SJSA1 (cell line): ENCODE measurements at regions not wholly inside any gene's neighbourhood (a gene's known extent, or its start where the extent isn't known, plus 50 kb on each side); places are given as distances from the start of the nearest gene placed in this dataset.

Experiments used
- DNase-seq, 2 experiments: peaks; one replicate each; pipeline ENCODE4 v3.0.0-alpha.2; 2015 to 2020; ENCODE audit warnings: low spot score in 2 of 2, low read depth in 1 of 2
- H3K27ac ChIP-seq: fragments of 250-450 bp; sonication (Bioruptor Pico); 2 replicates; pipeline ENCODE4 v1.5.1; 2020; ENCODE audit warnings: mild to moderate bottlenecking, moderate library complexity
- H3K27me3 ChIP-seq: fragments of 250-450 bp; sonication (Bioruptor Pico); replicated peaks from 2 replicates; pipeline ENCODE4 v1.5.1; 2020; ENCODE audit warnings: mild to moderate bottlenecking, moderate library complexity
- H3K36me3 ChIP-seq: fragments of 250-450 bp; sonication (Bioruptor Pico); 2 replicates; pipeline ENCODE4 v1.5.1; 2020; ENCODE audit warnings: mild to moderate bottlenecking
- H3K4me1 ChIP-seq: fragments of 250-450 bp; sonication (Bioruptor Pico); replicated peaks from 2 replicates; pipeline ENCODE4 v1.6.1; 2021; ENCODE audit warnings: mild to moderate bottlenecking
- H3K4me3 ChIP-seq: fragments of 250-450 bp; sonication (Bioruptor Pico); 2 replicates; pipeline ENCODE4 v1.5.1; 2020; ENCODE audit warnings: mild to moderate bottlenecking
- H3K9me3 ChIP-seq: fragments of 250-450 bp; sonication (Bioruptor Pico); replicated peaks from 2 replicates; pipeline ENCODE4 v1.5.1; 2020; ENCODE audit warnings: mild to moderate bottlenecking

DNA sequence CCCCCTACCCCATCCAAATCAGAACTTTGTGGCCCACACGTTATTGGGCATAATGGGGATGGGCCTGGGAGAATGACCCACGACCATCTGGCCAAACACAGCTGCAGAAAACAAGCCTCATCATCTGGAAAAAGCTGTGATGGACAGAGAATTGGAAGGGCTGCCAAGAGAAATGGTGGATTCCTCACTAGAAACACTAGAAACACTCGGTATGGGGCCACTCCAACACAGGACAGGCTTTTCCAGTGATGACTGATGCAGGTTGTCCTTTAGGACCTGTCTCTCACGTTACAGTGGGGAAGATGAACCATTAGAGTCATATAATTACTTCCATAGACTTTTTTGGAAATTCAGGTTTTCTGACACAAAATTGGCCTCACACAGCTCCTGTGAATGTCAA lies 172.4 kb upstream of the TARS1 start:
- DNase-seq, result no peak
- Histone ChIP-seq H3K4me1 (peaks cover 14% of the 10 kb centered on the region), H3K27me3 (no peaks in the 10 kb centered on the region), H3K36me3 (no peaks in the 10 kb centered on the region), H3K9me3 (no peaks in the 10 kb centered on the region), H3K4me3 (no peak overlapping the region), H3K27ac (no peak overlapping the region)

DNA sequence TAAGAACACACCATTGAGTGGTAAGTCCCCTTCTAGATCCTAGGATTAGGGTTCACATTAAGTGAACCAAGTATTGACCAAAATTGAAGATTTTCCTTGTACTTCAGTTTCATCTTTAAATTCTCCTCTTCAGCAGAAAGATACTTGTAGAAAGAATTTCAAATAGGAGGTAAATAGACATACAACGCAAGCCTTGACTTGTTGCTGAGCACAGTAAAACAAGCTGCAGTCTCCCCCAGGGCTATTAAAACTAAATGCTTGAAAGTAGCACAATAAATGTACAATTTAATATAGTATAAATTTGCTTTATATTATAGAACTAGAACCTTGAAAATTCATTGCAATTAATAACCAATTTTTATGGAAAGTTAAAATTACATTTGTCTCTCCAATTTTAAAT lies 170.1 kb upstream of the TARS1 start:
- no peaks in the 10 kb centered on the region for H3K9me3 ChIP-seq
- H3K36me3 ChIP-seq, result no peaks in the 10 kb centered on the region
- H3K27ac ChIP-seq, result no peak overlapping the region
- peaks cover 22% of the 10 kb centered on the region for H3K4me1 ChIP-seq
- DNase-seq, result no peak
- no peak overlapping the region for H3K4me3 ChIP-seq
- no peaks in the 10 kb centered on the region for H3K27me3 ChIP-seq

DNA sequence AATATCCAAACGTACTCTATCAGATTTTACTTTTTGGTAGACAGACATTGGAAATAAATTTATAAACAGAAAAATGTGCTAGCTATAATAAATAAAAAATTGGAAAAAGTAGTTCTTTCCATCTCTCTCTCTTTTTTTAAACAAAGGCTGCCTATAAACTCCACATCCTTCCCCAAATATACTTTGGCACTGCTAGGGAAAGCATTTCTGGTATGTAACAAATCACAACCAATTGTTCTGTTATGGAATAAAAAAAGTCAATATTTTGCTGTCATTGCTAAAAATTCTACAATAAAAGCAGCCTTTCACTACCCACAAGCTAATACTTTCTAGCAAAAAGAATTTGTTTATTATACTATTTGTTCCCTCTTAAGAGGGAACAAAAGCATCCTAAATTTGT lies 169.2 kb upstream of the TARS1 start:
- Histone ChIP-seq H3K4me3 (no peak overlapping the region), H3K27ac (peak overlapping the region; percentile 53), H3K4me1 (peaks cover 32% of the 10 kb centered on the region), H3K9me3 (no peaks in the 10 kb centered on the region), H3K27me3 (no peaks in the 10 kb centered on the region), H3K36me3 (no peaks in the 10 kb centered on the region)
- peak in 1 of 2 experiments; percentile 22 for DNase-seq

GRCh38 chr5:33272288-33272687 lies 168.5 kb upstream of the TARS1 start:
- H3K27ac ChIP-seq, result peak overlapping the region; percentile 58
- no peaks in the 10 kb centered on the region for H3K27me3 ChIP-seq
- H3K4me1 ChIP-seq, result peaks cover 38% of the 10 kb centered on the region
- H3K9me3 ChIP-seq, result no peaks in the 10 kb centered on the region
- peak in 1 of 2 experiments; percentile 68 for DNase-seq
- H3K36me3 ChIP-seq, result no peaks in the 10 kb centered on the region
- no peak overlapping the region for H3K4me3 ChIP-seq

- H3K4me1 ChIP-seq, result peaks cover 39% of the 10 kb centered on the region
- no peak for DNase-seq
- no peaks in the 10 kb centered on the region for H3K9me3 ChIP-seq
- H3K27me3 ChIP-seq, result no peaks in the 10 kb centered on the region
- H3K4me3 ChIP-seq, result no peak overlapping the region
- no peak overlapping the region for H3K27ac ChIP-seq
- H3K36me3 ChIP-seq, result no peaks in the 10 kb centered on the region
These were observed 166.8 kb upstream of the TARS1 start for GRCh38 chr5:33273985-33274384.

- Histone ChIP-seq H3K4me1 (peaks cover 39% of the 10 kb centered on the region), H3K27me3 (no peaks in the 10 kb centered on the region), H3K36me3 (no peaks in the 10 kb centered on the region), H3K27ac (peak overlapping the region; percentile 65), H3K9me3 (no peaks in the 10 kb centered on the region), H3K4me3 (no peak overlapping the region)
- no peak for DNase-seq
These were observed 165.4 kb upstream of the TARS1 start for GRCh38 chr5:33275391-33275790.

GRCh38 chr5:33275921-33276627 lies 164.7 kb upstream of the TARS1 start:
- Histone ChIP-seq H3K27ac (peak overlapping the region; percentile 65), H3K9me3 (no peaks in the 10 kb centered on the region), H3K4me1 (peaks cover 39% of the 10 kb centered on the region), H3K36me3 (no peaks in the 10 kb centered on the region), H3K27me3 (no peaks in the 10 kb centered on the region), H3K4me3 (no peak overlapping the region)
- peak in 1 of 2 experiments; percentile 59 for DNase-seq

GRCh38 chr5:33276628-33276950 lies 164.2 kb upstream of the TARS1 start:
- Histone ChIP-seq H3K36me3 (no peaks in the 10 kb centered on the region), H3K9me3 (no peaks in the 10 kb centered on the region), H3K27me3 (no peaks in the 10 kb centered on the region), H3K4me3 (no peak overlapping the region), H3K4me1 (peaks cover 41% of the 10 kb centered on the region), H3K27ac (peak overlapping the region; percentile 65)
- no peak for DNase-seq

- DNase-seq, result no peak
- Histone ChIP-seq H3K36me3 (no peaks in the 10 kb centered on the region), H3K9me3 (no peaks in the 10 kb centered on the region), H3K27me3 (no peaks in the 10 kb centered on the region), H3K4me3 (no peak overlapping the region), H3K4me1 (peaks cover 41% of the 10 kb centered on the region), H3K27ac (peak overlapping the region; percentile 65)
These were observed 163.6 kb upstream of the TARS1 start for GRCh38 chr5:33277061-33277650.

DNA sequence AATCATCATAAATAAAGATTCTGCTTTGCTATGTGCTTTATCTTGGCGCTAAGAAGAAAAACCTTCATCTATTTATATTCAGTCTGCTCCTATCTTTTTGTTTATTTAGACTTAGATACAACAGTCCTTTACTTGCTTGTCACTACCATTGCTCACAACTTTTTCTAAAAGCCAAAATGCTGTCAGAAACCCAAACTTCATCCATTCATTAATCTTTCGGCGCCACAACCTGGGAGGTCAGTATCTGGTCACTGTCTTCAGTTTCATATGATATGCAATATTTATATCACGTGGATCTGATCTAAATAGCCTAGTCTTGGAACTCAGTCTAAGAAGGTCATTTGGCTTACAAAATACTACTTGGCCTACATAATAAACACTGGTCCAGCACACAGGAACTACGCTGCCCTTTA lies 159.3 kb upstream of the TARS1 start:
- DNase-seq, result peak; percentile 41 to 61
- peaks cover 24% of the 10 kb centered on the region for H3K4me1 ChIP-seq
- H3K4me3 ChIP-seq, result no peak overlapping the region
- H3K27me3 ChIP-seq, result no peaks in the 10 kb centered on the region
- H3K36me3 ChIP-seq, result no peaks in the 10 kb centered on the region
- H3K9me3 ChIP-seq, result no peaks in the 10 kb centered on the region
- H3K27ac ChIP-seq, result no peak overlapping the region

GRCh38 chr5:33282157-33282556 lies 158.6 kb upstream of the TARS1 start:
- no peak overlapping the region for H3K4me3 ChIP-seq
- no peaks in the 10 kb centered on the region for H3K27me3 ChIP-seq
- H3K36me3 ChIP-seq, result no peaks in the 10 kb centered on the region
- peaks cover 16% of the 10 kb centered on the region for H3K4me1 ChIP-seq
- no peak overlapping the region for H3K27ac ChIP-seq
- no peaks in the 10 kb centered on the region for H3K9me3 ChIP-seq
- no peak for DNase-seq

GRCh38 chr5:33282696-33283095 lies 158.1 kb upstream of the TARS1 start:
- no peak overlapping the region for H3K27ac ChIP-seq

GRCh38 chr5:33283243-33283642 lies 157.5 kb upstream of the TARS1 start:
- H3K27me3 ChIP-seq, result no peaks in the 10 kb centered on the region
- H3K27ac ChIP-seq, result no peak overlapping the region
- peaks cover 15% of the 10 kb centered on the region for H3K4me1 ChIP-seq
- H3K36me3 ChIP-seq, result no peaks in the 10 kb centered on the region
- no peak overlapping the region for H3K4me3 ChIP-seq
- no peaks in the 10 kb centered on the region for H3K9me3 ChIP-seq
- DNase-seq, result no peak

More at GRCh38 chr5:33282696-33283095, 158.1 kb upstream of the TARS1 start:
- no peak for DNase-seq
- Histone ChIP-seq H3K36me3 (no peaks in the 10 kb centered on the region), H3K9me3 (no peaks in the 10 kb centered on the region), H3K4me3 (no peak overlapping the region), H3K4me1 (peaks cover 15% of the 10 kb centered on the region), H3K27me3 (no peaks in the 10 kb centered on the region)

DNA sequence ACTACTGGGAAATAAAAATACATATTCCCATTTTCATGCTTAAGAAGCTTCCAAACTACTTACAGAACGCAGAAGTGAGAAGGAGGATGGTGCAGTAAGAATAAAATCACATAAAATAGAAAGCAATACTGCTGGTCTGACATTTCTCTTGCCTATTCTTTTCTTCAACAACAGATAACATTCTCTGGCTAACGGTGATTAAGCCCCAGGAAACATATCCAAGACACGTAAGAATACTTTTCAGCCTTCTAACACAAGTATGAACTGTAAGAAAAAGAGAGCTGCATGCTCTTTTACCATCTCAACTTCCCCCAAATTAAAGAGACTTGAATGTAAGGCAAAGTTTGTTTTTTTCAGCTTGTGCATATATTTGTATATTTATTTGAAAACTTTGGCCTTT lies 156.1 kb upstream of the TARS1 start:
- no peaks in the 10 kb centered on the region for H3K36me3 ChIP-seq
- no peaks in the 10 kb centered on the region for H3K9me3 ChIP-seq
- H3K27me3 ChIP-seq, result no peaks in the 10 kb centered on the region
- H3K4me3 ChIP-seq, result no peak overlapping the region
- peaks cover 15% of the 10 kb centered on the region for H3K4me1 ChIP-seq
- DNase-seq, result no peak
- no peak overlapping the region for H3K27ac ChIP-seq

DNA sequence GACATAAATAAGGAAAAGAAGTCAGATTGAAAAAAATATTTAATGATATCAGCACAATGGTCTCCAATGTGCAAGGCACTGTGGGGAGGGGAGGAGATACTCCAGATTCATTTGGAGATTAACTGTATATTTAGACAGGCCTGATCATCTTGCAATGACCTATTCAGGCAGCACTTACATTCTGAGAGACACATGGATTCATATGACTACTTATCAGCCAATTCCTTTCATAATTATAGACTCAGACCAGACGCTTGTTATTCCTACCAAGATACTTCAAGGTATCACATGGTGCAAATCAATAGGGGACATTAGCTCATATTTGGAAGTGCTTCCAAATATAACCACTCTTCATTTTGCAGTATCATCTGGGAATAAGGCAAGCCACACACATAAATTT lies 153.5 kb upstream of the TARS1 start:
- no peaks in the 10 kb centered on the region for H3K27me3 ChIP-seq
- H3K9me3 ChIP-seq, result no peaks in the 10 kb centered on the region
- no peak for DNase-seq
- H3K4me1 ChIP-seq, result peaks cover under 1% of the 10 kb centered on the region
- no peak overlapping the region for H3K4me3 ChIP-seq
- no peak overlapping the region for H3K27ac ChIP-seq
- H3K36me3 ChIP-seq, result no peaks in the 10 kb centered on the region
